Glutamatergic neuron (in vitro differentiated cells): ENCODE measurements at regions not wholly inside any gene's neighbourhood (a gene's known extent, or its start where the extent isn't known, plus 50 kb on each side); places are given as distances from the start of the nearest gene placed in this dataset.
A peak's percentile ranks its signal among the peaks of the same experiment; 100 is the strongest.

Source experiments
- DNase-seq: peaks from one replicate; pipeline ENCODE4 v3.0.0; 2022
- H3K27ac Mint-ChIP-seq: one replicate; pipeline ENCODE4 v1.8.0; 2020; ENCODE audit warnings: mild to moderate bottlenecking, mixed read lengths, inconsistent platforms; ENCODE audit not compliant: unreplicated experiment
- H3K27me3 Mint-ChIP-seq: one replicate; pipeline ENCODE4 v1.8.0; 2020; ENCODE audit warnings: mild to moderate bottlenecking, moderate library complexity, mixed read lengths, inconsistent platforms; ENCODE audit not compliant: unreplicated experiment
- H3K36me3 Mint-ChIP-seq: one replicate; pipeline ENCODE4 v1.8.0; 2020; ENCODE audit warnings: mild to moderate bottlenecking, mixed read lengths, inconsistent platforms; ENCODE audit not compliant: unreplicated experiment
- H3K4me1 Mint-ChIP-seq: one replicate; pipeline ENCODE4 v1.8.0; 2020; ENCODE audit warnings: mild to moderate bottlenecking, low read depth, mixed read lengths, inconsistent platforms; ENCODE audit not compliant: unreplicated experiment
- H3K4me3 Mint-ChIP-seq: one replicate; pipeline ENCODE4 v1.8.0; 2020; ENCODE audit warnings: mild to moderate bottlenecking, mixed read lengths, inconsistent platforms; ENCODE audit not compliant: unreplicated experiment
- H3K9me3 Mint-ChIP-seq: one replicate; pipeline ENCODE4 v1.8.0; 2020; ENCODE audit warnings: mild to moderate bottlenecking, moderate library complexity, mixed read lengths, inconsistent platforms; ENCODE audit not compliant: unreplicated experiment
- TF ChIP-seq, protein P1 (sequence below): fragments of 200-600 bp; sonication (generic); IDR thresholded peaks from one replicate; pipeline ENCODE4 v1.5.0; 2021; ENCODE audit not compliant: partially characterized antibody, unreplicated experiment

DNA sequence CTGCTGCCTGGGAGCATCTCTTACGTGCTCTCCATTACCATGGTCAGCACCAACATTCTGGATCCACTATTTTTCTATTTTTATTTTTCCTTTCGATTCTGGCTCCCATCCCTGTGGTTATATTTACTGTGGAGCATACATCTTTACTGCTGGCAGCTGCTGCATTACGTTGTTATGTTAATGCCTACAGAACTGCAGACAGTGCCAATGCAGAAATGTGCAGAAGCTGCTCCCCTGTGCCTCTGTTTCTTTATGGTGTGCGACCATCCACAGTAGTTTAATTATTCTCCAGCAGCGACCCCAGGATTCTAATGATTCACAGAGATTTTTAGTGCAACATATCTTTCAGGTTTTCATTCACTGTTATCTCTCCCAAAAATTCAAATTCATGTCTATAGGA is 911.7 kb upstream of the SLITRK6 start:
- no peak for DNase-seq
- Mint-ChIP-seq H3K4me3 (no peak overlapping the region), H3K27ac (no peak overlapping the region), H3K9me3 (no peaks in the 10 kb centered on the region), H3K4me1 (peaks cover 5% of the 10 kb centered on the region), H3K27me3 (no peaks in the 10 kb centered on the region), H3K36me3 (no peaks in the 10 kb centered on the region)
- TF ChIP-seq, protein P1, sequence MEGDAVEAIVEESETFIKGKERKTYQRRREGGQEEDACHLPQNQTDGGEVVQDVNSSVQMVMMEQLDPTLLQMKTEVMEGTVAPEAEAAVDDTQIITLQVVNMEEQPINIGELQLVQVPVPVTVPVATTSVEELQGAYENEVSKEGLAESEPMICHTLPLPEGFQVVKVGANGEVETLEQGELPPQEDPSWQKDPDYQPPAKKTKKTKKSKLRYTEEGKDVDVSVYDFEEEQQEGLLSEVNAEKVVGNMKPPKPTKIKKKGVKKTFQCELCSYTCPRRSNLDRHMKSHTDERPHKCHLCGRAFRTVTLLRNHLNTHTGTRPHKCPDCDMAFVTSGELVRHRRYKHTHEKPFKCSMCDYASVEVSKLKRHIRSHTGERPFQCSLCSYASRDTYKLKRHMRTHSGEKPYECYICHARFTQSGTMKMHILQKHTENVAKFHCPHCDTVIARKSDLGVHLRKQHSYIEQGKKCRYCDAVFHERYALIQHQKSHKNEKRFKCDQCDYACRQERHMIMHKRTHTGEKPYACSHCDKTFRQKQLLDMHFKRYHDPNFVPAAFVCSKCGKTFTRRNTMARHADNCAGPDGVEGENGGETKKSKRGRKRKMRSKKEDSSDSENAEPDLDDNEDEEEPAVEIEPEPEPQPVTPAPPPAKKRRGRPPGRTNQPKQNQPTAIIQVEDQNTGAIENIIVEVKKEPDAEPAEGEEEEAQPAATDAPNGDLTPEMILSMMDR: no peak

DNA sequence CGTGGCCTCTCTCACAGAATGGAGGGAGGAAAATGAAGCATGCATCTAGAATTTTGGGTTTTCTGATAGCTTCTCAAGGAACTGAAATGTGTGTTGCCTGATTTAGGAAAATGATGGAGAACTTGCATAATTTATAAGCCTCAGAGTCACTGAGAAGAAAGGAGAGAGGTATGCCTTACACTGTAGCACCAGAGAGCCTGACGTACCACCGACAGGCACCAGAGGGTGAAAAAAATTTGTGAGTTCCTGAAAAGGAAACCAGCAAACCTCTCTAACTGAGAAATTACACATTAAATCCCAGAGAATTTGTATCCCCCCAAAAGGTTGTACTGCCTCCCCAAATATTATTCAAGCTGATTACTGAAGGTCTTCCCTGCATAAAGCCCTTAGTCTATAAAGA is 915.3 kb upstream of the SLITRK6 start:
- no peak overlapping the region for H3K27ac Mint-ChIP-seq
- H3K4me1 Mint-ChIP-seq: peaks cover 5% of the 10 kb centered on the region
- H3K4me3 Mint-ChIP-seq: no peak overlapping the region
- H3K36me3 Mint-ChIP-seq: no peaks in the 10 kb centered on the region
- DNase-seq: no peak
- no peaks in the 10 kb centered on the region for H3K27me3 Mint-ChIP-seq
- no peaks in the 10 kb centered on the region for H3K9me3 Mint-ChIP-seq
- TF ChIP-seq, protein P1: no peak

DNA sequence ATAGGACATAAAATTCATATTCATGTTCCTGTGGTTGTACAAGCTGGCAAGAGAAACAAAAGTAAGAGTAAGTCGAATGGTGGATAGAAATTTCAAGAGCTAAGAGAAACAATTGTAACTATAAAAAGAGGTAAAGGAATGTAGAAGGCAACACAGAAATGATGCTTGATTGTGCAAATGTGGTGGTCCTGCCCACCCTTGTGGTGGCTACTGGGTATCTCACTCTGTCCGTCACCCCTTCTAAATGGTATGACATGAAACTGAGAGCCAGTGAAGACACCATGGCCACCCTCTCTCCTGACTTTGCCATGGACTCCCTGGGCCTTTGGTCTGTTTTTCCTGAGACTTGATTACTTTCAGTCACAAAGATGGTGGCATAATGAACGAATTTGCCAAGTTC is 925.9 kb upstream of the SLITRK6 start:
- no peaks in the 10 kb centered on the region for H3K9me3 Mint-ChIP-seq
- peaks cover 5% of the 10 kb centered on the region for H3K4me1 Mint-ChIP-seq
- TF ChIP-seq, protein P1: peak; percentile 59
- H3K27me3 Mint-ChIP-seq: no peaks in the 10 kb centered on the region
- H3K36me3 Mint-ChIP-seq: no peaks in the 10 kb centered on the region
- DNase-seq: peak; percentile 27
- no peak overlapping the region for H3K4me3 Mint-ChIP-seq
- no peak overlapping the region for H3K27ac Mint-ChIP-seq

DNA sequence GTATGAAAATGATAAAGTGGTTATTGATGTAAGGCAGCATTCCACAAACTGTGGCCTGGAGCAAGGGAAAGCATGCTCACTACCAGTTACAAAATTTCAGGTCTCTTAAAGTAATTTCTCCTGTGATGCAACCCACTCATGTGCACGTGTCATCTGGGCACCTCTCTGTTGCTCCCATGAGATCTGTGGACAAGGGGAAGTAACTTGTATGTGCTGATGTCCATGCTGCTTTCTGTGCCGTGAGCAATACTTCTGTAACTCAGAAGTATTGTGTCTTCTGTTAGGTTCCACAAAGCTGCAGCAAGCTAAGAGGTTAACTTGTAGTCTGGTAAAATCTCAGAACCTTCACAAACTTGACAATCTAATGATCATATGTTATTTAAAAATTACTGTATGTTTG is 930.0 kb upstream of the SLITRK6 start:
- Mint-ChIP-seq H3K4me1 (peaks cover 5% of the 10 kb centered on the region), H3K9me3 (no peaks in the 10 kb centered on the region), H3K27ac (no peak overlapping the region), H3K27me3 (peaks cover 3% of the 10 kb centered on the region), H3K4me3 (no peak overlapping the region), H3K36me3 (no peaks in the 10 kb centered on the region)
- TF ChIP-seq, protein P1: no peak
- no peak for DNase-seq

DNA sequence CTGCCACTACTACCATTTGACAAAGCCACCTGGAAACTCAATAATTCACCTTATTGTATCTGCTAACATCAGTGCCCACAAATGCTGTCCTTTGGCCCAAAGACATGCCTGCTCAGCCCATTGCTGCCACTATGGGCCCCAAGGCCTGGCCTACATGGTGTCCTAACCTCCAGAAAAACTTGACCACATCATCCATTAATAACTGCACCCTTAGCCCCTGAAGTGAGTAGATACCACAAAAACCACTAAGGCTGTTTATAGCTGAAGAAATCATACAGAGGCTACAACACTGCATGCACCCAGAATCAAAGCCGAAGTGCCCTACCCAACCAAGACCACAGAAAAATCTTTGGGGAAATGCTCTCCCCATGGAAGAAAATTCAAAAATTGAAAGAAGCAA is 932.8 kb upstream of the SLITRK6 start:
- Mint-ChIP-seq H3K36me3 (no peaks in the 10 kb centered on the region), H3K27ac (no peak overlapping the region), H3K4me3 (no peak overlapping the region), H3K9me3 (no peaks in the 10 kb centered on the region), H3K27me3 (peaks cover 3% of the 10 kb centered on the region), H3K4me1 (peaks cover 5% of the 10 kb centered on the region)
- DNase-seq: no peak
- TF ChIP-seq, protein P1: no peak
